Liver (tissue), 3 donors: ENCODE measurements at regions not wholly inside any gene's neighbourhood (a gene's known extent, or its start where the extent isn't known, plus 50 kb on each side); places are given as distances from the start of the nearest gene placed in this dataset.

Experiments
- CTCF ChIP-seq: fragments of 150-350 bp; IDR thresholded peaks from 2 replicates; pipeline ENCODE4 v1.5.1; 2017; ENCODE audit warnings: improper control_type of control experiment, low read depth, low read length; ENCODE audit not compliant: missing input control
- HNF4A ChIP-seq, 2 donors: conservative IDR thresholded peaks; 2 replicates each; pipeline ENCODE4 v1.6.1; 2016; ENCODE audit warnings: antibody characterized with exemption in 2 of 2, mild to moderate bottlenecking in 2 of 2
- TAF1 ChIP-seq: conservative IDR thresholded peaks from 2 replicates; pipeline ENCODE4 v1.6.1; 2016; ENCODE audit warnings: antibody characterized with exemption, mild to moderate bottlenecking
- donor health status: healthy.
- donor health status: healthy.

- TF ChIP-seq CTCF (no peak), HNF4A (conservative IDR thresholded peaks at IDR 0.05) (no peak), TAF1 (no peak)
Measured at GRCh38 chr7:4629287-4629895, 52.7 kb upstream of the FOXK1 start.
